ENCODE measurements at regions not wholly inside any gene's neighbourhood (a gene's known extent, or its start where the extent isn't known, plus 50 kb on each side); places are given as distances from the start of the nearest gene placed in this dataset.
"Not testable (repeated sequence)": the region's sequence is repeated elsewhere in the genome, so short reads cannot be mapped to it uniquely, and the experiment has no call there.

- not testable (repeated sequence) for H3K27me3 ChIP-seq (ENCODE audit: insufficient read depth, low read length); H3K36me3 ChIP-seq (ENCODE audit: insufficient read depth, low read length); H3K79me2 ChIP-seq (ENCODE audit: insufficient read depth, low read length); H2AFZ ChIP-seq (ENCODE audit: low read length); H3K4me3 ChIP-seq (ENCODE audit: insufficient read depth, low read length); DNase-seq (ENCODE audit: insufficient read length, low spot score, missing footprints); H3K27ac ChIP-seq (ENCODE audit: low read depth, low read length); H4K20me1 ChIP-seq (ENCODE audit: insufficient read depth, low read length); H3K4me2 ChIP-seq (ENCODE audit: insufficient read depth, low read length); H3K9me3 ChIP-seq (ENCODE audit: low read depth, low read length); H3K4me1 ChIP-seq (ENCODE audit: insufficient read depth, low read length)
Measured at GRCh38 chr3:144023543-144023942, 51.9 kb downstream of the DIPK2A start.

GRCh38 chr3:144028798-144029411, 57.3 kb downstream of the DIPK2A start:
- no peaks in the 10 kb centered on the region for H3K36me3 ChIP-seq (ENCODE audit: insufficient read depth, low read length)
- H3K4me3 ChIP-seq (ENCODE audit: insufficient read depth, low read length): no peak overlapping the region
- no peak for TF ChIP-seq CTCF (IDR thresholded peaks at IDR 0.05; ENCODE audit: extremely low read depth, low read depth, low read length)
- no peaks in the 10 kb centered on the region for H3K4me1 ChIP-seq (ENCODE audit: insufficient read depth, low read length)
- H3K27ac ChIP-seq (ENCODE audit: low read depth, low read length): no peak overlapping the region
- no peaks in the 10 kb centered on the region for H3K27me3 ChIP-seq (ENCODE audit: insufficient read depth, low read length)
- H3K79me2 ChIP-seq (ENCODE audit: insufficient read depth, low read length): no peaks in the 10 kb centered on the region
- H3K9me3 ChIP-seq (ENCODE audit: low read depth, low read length): no peaks in the 10 kb centered on the region
- H2AFZ ChIP-seq (ENCODE audit: low read length): no peak overlapping the region
- no peak overlapping the region for H3K4me2 ChIP-seq (ENCODE audit: insufficient read depth, low read length)
- no peak for DNase-seq (ENCODE audit: insufficient read length, low spot score, missing footprints)
- H4K20me1 ChIP-seq (ENCODE audit: insufficient read depth, low read length): no peaks in the 10 kb centered on the region

GRCh38 chr3:144029769-144030168, 58.1 kb downstream of the DIPK2A start:
- no peaks in the 10 kb centered on the region for H3K27me3 ChIP-seq (ENCODE audit: insufficient read depth, low read length)
- no peaks in the 10 kb centered on the region for H3K79me2 ChIP-seq (ENCODE audit: insufficient read depth, low read length)
- H3K27ac ChIP-seq (ENCODE audit: low read depth, low read length): no peak overlapping the region
- H3K9me3 ChIP-seq (ENCODE audit: low read depth, low read length): no peaks in the 10 kb centered on the region
- H3K4me1 ChIP-seq (ENCODE audit: insufficient read depth, low read length): no peaks in the 10 kb centered on the region
- DNase-seq (ENCODE audit: insufficient read length, low spot score, missing footprints): no peak
- H3K4me2 ChIP-seq (ENCODE audit: insufficient read depth, low read length): no peak overlapping the region
- no peak for TF ChIP-seq CTCF (IDR thresholded peaks at IDR 0.05; ENCODE audit: extremely low read depth, low read depth, low read length)
- H2AFZ ChIP-seq (ENCODE audit: low read length): no peak overlapping the region
- H3K4me3 ChIP-seq (ENCODE audit: insufficient read depth, low read length): no peak overlapping the region
- H3K36me3 ChIP-seq (ENCODE audit: insufficient read depth, low read length): no peaks in the 10 kb centered on the region
- no peaks in the 10 kb centered on the region for H4K20me1 ChIP-seq (ENCODE audit: insufficient read depth, low read length)

- DNase-seq (ENCODE audit: insufficient read length, low spot score, missing footprints): peak; percentile 69
- Histone ChIP-seq H4K20me1 (ENCODE audit: insufficient read depth, low read length) (no peaks in the 10 kb centered on the region), H3K4me2 (ENCODE audit: insufficient read depth, low read length) (peak overlapping the region; percentile 68), H3K9me3 (ENCODE audit: low read depth, low read length) (no peaks in the 10 kb centered on the region), H3K4me1 (ENCODE audit: insufficient read depth, low read length) (no peaks in the 10 kb centered on the region), H3K27ac (ENCODE audit: low read depth, low read length) (no peak overlapping the region), H3K4me3 (ENCODE audit: insufficient read depth, low read length) (peak overlapping the region; percentile 23), H3K27me3 (ENCODE audit: insufficient read depth, low read length) (no peaks in the 10 kb centered on the region), H2AFZ (ENCODE audit: low read length) (peak overlapping the region; percentile 70), H3K79me2 (ENCODE audit: insufficient read depth, low read length) (no peaks in the 10 kb centered on the region), H3K36me3 (ENCODE audit: insufficient read depth, low read length) (no peaks in the 10 kb centered on the region)
- no peak for TF ChIP-seq CTCF (IDR thresholded peaks at IDR 0.05; ENCODE audit: extremely low read depth, low read depth, low read length)
Measured at GRCh38 chr3:144031938-144032337, 60.3 kb downstream of the DIPK2A start.

All from osteoblast (primary cell).